ENCODE measurements at regions not wholly inside any gene's neighbourhood (a gene's known extent, or its start where the extent isn't known, plus 50 kb on each side); places are given as distances from the start of the nearest gene placed in this dataset.

DNA sequence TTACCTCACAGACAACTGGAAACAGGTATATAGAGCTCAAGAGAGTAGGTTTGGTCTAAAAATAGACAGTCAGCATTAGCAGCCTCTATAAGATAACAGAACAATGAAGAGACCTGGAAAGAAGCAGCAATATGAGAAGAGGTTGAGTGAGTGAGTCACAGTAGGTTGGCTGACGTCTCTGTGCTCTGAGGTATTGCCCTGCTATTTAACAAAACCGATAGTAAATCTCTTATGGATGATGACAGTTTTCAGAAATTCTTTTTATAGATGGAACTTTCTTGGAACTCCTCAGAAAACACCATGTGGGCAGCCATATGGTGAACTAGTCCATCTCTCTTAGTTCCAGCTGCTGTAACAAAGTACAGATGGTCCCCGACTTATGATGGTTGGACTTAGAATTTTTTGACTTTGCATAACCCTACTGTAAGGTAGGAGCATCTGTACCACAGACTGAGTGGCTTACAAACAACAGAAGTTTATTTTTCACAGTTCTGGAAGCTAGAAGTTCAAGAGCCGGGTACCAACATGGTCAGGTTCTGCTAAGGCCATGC is 123.5 kb downstream of the MBD2 start:
- no peak for DNase-seq

DNA sequence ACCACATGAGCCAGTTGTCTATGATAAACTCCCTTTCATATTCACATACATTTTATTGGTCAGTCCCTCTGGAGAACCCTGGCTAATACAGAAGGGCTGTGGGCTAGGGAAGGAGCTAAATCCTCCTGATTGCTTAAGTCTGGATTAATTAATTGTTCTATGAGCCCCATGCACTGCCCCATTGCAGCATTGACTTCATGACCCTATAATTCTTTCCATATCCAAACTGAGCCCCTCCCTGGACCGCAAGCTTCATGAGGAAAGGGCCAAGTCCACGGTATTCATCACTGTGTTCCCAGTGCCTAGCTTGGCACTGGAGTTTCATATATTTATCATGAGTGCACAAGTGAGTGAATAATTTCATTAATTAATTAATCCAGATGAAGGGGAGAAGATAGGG is 124.0 kb downstream of the MBD2 start:
- DNase-seq = no peak

DNA sequence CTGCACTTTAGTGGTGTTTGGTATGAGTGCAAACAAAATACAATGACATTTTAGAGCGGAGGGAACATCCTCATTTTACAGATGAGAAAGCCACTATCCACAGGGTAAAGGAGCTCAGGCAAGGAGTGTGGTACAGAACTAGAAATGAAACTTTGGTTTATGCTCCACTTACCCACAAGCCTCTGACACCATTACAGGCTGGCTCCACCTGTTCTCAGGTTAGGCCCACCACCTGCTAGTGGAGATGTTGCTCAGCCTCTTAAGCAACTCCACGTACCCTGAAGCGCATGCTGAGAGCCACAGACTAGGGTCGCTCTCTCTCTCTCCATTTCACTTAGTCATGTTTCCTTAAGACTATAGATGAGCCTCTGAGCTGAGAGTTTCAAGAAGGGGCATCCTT is 130.0 kb downstream of the MBD2 start:
- no peak for DNase-seq

DNA sequence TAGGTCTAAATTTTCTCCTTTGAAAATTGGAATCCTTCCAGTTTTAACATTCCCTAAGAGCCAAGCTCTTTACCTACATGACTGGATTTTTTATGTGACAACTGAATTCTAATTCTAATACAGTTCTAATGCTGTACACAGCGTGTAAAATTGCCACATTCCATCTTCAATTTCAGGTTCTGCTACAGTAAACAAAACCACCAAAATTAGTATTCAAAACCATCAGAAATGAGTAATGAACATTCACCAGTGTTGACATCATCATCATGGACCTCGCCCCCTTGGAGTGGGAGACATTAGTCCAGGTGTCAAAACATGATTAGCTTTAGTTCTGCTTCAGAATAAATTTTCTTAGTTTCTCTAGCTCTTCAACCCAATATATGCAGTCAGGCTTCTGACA is 133.6 kb downstream of the MBD2 start:
- no peak for DNase-seq

DNA sequence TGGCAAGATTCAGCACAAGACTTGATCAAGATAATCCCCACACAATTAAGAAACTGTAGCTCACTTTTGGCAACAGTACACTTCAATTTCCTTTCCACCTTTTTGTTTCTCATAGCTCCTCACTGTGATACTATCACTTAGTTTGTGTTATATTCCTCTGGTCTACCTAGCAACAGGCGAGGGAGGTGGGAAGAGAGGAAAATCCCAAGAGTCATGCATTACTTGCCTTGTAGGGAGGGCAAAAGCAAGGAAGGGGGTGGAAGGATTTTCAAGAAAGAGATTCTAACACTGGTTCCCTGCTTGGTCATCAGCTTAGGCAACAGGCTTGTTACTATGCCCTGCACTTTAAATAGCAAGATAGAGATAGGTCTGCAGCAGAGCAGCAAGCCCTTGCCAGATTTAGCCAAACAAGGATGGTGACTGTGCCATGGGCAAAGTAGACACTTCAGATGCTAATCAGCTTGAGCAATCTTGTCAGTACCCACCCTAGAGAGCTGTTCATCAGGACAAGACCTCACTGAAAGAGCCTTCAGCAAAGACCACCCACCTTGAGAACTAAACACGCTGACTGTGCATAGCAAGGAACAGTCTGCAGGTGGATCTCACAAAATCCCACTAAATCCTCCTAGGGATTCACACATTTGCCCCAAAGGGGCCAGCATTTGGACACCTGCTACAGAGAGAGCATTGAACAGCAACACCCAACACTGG is 134.6 kb downstream of the MBD2 start:
- no peak for DNase-seq

DNA sequence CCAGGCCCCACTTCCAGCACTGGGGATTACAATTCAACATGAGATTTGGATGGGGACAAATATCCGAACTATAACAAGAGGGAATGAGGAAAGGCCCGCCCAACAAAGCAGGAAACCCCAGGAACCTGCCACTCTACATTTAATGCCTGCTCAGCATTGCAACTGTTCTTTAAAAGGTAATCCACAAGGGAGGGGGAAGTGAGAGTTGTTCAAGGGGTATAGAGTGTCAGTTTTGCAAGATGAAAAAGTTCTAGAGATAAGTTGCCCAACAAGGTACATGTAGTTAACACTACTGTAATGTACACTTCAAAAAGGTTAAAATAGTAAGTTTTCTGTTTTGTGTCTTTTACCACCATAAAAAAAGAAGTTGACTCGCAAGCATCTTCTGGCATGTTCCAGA is 137.6 kb downstream of the MBD2 start:
- DNase-seq = no peak

DNA sequence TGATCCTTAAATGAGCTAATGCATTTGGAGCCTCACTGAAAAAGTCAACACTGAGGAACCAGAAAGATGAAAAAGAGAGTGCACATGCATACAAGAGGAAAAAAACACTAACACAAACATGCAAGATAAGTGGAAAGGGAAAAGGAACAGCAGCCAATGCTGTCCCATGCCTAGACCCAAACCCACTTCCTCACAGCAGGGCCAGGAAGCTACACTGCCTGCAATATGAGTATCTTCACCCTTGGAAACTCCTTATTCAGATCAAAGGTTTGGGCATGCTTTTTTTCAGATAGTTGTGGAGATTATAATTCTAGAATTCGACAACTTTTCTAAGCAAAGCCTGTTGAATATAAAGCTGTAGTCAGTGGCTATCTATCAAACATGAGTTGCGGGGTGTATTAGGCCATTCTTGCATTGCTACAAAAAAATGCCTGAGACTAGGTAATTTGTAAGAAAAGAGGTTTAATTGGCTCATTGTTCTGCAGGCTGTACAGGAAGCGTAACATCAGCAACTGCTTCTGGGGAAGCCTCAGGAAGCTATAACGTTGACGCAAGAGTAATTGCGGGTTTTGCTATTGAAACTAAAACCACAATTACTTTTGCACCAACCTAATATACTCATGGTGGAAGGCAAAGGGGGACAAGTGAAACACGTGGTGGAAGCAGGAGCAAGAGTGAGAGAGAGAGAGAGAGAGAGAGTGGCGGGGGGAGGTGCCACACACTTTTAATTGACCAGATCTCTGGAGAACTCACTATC is 138.2 kb downstream of the MBD2 start:
- no peak for DNase-seq

DNA sequence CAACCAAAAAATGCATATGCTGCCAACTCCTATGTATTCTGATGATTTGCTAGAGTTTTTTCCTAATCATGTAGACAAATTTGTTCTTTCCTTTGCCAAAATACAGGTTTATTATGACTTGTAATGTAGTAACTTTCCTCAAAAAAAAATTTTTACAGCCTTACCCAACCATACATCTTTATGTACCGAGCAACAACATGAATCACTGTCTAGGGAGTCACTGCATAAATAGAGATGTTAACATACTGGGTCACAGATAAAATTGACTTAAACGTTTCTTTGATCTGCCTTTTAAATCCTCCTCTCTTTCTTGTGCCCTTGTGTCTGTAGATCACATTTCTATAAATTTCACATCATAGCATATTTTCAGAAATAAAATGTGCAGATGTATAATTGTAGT is 143.6 kb downstream of the MBD2 start:
- DNase-seq = no peak

DNA sequence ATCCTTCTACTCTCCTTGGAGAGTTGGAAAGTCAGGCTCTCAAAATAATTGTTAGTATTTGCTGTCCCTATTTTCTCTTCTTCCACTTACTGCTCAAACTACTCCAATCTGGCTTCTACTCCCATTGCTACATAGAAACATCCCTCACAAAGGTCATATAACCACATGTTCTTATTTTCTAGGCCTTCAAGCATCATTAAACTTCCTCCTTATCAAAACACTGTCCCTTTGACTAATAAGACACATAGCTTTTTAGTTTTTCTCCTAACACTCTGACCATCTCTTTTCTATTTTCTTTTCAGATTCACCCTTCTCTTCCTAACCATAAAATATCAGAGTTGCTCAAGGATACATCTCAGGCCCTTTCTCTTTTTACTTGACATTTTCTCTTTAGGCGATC is 148.3 kb downstream of the MBD2 start:
- DNase-seq = no peak

DNA sequence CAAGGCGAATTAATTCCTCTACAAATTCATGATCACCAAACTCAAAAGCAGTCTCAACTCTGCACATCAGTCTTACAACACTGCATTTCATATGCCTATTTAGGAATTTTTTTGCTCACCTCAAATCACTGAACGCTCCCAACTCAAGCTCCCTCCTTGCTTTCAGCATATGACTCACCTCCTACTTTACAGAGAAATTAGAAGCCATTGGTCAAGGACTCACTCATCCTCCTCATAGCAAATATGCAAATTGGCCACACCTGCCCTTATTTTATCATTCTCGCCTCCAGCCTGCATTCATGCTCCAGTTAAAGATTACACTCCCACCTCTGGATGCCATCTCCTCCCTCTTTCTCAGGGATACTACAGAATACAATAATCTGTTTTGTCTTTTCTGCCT is 148.8 kb downstream of the MBD2 start:
- no peak for DNase-seq

DNA sequence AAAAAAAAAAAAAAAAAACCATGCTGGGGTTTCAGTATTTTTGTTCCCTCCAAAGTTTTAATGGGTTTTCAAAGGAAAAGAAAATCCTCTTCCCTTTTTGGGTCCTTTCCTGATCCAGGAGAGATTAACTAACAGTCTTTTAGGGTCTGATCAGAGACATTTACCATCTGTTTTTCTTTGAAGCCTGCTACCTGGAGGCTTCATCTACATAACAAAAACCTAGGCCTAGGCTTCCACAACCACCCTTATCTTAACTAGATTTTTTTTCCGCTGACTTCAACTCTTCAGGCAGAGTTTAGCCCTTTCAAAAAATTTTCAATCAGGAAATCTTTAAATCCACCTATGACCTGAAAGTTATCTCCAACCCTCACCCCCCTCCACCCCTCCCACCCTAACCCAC is 154.7 kb downstream of the MBD2 start:
- DNase-seq = no peak

DNA sequence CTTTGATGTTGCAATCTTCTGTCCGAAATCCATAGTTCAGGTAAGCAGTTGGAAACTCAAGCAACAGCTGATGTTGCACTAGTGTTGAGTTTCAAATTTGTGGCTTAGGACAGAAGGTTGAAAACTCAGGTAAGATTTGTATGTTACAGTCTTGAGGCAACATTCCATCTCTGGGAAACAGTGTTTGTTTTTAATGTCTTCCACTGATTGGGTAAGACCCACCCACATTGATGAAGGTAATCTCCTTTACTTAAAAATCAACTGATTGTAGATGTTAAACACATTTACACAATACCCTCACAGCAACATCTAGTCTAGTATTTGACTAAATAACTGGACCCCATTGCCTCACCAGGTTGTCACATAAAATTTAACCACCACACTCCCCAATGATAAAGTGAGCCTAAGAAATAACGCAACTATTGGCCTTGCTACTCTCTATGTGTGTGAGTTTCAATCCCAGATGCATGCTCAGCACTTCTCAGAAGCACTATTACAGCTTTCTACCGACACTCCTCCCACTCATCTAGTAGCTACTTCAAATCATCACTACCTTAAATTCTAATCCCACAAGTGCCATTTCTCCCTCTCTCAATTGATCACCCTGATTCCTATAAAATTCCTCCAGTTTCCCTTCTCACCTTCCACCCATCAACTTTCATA is 164.0 kb downstream of the MBD2 start:
- DNase-seq = no peak

DNA sequence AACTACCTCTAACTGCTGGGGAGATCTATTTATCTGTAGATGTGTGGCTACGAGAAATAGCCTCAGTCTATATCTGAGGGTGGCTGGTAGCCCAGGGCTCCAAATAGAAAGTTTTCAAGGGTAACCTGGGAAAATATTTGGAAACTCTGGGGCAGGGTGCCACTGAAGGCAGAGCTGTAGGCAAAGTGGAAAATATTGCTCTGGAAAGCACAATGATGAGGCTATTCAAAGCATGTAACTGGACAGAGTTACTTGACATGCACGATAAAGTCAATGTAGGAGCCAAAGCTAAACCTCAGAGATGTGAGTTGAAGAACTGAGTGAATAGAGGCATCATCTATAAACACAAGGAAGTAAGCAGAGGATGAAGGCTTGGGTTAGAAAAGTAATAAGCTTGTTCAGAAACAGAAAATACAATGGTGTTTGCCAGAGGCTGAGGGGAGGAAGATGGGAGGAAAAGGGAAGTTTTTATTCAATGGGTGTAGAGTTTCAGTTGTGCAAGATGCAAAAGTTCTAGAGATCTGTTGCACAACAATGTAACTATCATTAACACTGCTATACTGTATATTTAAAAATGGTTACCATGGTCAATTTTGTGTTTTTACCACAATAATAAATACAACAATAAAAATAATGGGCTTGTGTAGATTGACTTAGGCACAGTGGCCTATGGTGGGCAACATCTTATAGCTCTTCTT is 171.6 kb downstream of the MBD2 start:
- no peak for DNase-seq

DNA sequence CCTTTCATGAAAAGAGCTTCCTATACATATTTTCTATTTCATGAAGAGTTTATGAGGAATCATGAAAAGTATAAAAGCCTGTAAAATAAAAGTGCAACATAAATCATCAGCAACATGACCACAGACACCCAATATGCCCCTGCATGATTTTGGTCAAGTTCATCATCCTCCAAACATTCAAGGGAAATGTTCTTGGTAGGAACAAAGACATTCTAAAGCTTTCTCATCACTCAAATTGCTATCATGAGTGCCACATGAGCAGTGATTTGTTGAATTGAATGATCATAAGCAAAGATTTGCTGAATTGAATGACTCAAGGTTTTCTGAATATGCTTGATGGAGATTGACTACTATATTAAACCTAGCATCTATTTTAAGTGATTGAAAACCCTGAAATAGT is 172.2 kb downstream of the MBD2 start:
- DNase-seq = no peak

DNA sequence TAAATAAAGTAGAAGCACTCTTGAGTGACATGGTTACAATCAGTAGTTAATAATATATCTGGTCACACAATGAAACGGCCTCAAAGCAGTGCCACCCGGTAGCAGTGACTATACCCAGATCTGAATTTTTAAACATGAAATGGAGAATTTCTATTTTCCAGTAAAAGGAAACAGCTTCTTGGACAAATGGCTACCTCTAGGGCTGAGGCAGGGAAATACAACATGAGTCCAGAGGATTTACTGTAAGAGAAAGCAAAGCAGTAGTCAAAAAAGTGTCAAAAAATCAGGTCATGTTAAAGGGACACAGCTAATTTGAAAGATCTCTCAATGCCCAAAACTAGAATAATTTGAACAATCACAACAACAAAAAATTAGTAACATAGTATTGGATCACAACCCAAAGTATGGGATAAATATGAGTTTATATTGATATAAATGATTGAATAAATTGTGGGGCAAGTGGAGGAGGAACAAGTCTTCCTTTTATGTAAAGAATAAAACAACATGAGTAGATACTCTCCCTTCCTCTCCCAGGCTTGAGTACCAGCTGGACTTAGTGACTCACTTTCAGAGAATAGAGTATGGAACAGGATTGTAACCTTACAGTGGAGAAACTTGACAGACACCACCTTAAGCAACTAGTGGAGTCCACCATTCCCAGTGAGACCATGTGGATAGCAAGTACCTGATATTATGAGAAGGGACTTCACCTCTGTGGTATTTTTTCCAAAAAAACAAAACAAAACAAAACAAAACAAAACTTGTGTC is 180.8 kb downstream of the MBD2 start:
- DNase-seq = no peak

DNA sequence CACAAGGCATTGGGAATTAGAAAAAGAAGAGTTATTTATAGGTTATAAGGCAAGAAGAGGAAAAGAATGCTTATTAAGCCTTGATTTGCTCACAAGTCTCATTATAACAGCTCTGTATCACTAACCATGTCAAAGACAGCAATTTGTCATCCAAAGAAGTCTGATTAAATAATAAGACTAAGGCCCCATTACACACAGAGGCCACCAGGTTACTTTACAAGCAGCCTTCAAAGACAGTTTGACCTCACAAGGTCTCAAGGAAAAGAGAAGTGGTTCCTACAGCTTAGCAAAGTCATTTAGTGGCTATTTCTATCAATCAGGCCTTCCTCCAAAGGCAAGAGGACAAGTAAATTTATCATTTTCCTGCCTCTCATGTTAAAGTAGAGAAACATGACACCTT is 188.5 kb downstream of the MBD2 start:
- no peak for DNase-seq

DNA sequence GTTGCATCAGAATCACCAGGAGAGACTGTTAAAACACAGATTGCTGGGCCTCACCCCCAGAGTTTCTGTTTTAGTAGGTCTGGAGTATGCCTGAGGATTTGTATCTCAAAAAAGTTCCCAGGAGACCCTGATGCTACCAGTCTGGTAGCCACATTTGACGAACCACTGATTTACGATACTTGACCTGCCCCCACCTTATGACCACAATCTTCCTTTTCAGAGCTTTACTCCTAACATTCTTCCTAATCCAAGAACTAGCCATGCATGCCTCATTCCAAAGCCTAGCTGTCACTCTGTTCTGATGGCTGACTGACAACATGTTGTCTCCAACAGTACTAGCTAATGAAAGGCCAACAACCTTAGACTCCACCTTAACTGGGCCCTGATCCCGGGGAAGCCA is 191.4 kb downstream of the MBD2 start:
- DNase-seq = no peak

DNA sequence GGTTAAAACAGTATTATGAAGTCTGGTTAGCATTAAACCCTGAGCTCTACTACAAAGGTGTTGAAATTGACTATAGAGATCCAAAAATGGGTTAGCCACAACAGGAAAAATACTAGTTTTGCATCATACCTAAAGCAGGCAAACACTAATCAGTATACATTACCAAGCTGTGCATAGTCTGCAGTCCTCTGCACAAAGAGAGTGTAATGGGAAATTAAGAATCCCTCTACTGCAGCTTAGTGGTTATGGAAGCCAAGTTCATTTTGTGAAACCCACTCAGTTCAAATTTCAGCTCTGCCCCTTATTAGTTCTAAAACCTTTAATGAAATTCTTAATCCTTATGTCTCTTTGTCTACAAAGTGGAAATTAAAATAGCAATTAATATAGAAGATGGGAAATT is 192.1 kb downstream of the MBD2 start:
- no peak for DNase-seq

DNA sequence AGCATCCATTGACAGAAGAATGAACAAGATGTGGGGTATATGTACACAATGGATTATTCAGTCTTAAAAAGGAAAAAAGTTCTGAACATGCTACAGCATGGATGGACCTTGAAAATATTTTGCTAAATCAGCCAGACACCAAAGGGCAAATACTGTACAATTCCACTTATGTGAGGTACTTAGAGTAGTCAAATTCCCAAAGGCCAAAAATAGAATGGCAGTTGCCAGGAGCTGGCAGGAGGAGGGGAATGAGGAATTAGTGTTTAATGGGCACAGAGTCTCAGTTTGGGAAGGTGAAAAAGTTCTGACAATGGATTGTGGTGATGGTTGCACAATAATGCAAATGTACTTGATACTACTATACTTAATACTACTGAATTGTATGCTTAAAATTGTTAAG is 193.2 kb downstream of the MBD2 start:
- no peak for DNase-seq

DNA sequence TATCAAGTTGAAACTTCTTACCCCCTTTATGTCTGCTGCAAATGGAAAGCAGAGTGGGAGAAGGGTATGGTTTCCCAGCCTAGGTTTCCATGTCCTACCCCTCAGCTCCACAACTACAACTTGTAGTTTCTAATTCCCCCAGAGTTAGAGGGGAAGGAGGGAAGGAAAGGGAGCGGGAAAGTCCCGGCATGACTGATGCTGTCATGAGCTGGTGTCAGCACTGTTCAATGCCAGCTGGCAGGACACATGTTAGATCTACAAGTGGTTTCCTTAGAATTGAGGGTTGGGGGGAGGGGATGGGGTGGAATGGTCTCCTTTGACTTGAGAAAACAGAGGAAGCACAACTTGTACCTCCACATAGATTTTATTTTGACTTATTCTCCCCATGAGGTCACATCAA is 194.0 kb downstream of the MBD2 start:
- DNase-seq = no peak

DNA sequence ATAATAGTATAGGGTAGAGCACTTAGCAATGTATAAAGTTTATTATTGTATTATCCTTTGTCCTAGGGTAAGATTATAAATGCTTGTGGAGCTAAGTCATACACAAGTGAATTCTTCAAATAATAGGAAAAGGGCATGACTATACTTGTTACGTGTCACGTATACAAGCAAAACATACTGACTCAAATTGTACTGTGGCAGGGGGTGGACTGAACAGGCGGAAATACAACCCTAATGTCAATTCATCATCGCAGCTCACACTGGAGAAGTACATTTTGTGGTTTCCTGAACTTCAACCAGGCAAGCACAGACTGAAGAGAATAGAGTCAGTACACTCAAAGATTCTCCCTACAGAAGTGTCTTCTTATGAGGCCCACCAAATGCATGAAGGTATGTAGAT is 201.0 kb downstream of the MBD2 start:
- DNase-seq = no peak

DNA sequence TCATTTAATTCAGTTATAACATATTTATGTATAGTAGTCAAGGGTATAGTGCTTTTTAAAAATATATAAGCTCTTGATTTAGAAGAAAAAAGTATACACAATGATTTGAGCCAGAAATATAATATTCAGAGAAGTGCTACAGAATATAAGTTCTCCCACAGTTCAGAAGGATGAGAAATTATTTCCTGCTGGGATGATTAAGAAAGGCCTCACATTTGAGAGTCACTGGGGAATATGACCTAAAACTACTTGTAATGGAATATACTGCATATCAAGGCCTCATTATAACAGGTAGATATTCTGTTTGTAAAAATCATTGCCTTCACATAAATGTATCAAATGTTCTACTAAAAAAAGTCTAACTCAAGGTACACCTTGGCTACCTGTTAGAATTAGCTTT is 203.5 kb downstream of the MBD2 start:
- DNase-seq = no peak

All from stimulated activated CD4-positive, alpha-beta T cell treated with anti-CD3 and anti-CD28 coated beads, Interleukin-2, amount 100 ng/mL, for 48 hours (primary cell).